NCI-H524 (cell line): ENCODE measurements at regions not wholly inside any gene's neighbourhood (a gene's known extent, or its start where the extent isn't known, plus 50 kb on each side); places are given as distances from the start of the nearest gene placed in this dataset.

Experiments used
- DNase-seq, 2 experiments: peaks; one replicate each; lab custom pipeline; 2025; lab: John Stamatoyannopoulos, UW

DNA sequence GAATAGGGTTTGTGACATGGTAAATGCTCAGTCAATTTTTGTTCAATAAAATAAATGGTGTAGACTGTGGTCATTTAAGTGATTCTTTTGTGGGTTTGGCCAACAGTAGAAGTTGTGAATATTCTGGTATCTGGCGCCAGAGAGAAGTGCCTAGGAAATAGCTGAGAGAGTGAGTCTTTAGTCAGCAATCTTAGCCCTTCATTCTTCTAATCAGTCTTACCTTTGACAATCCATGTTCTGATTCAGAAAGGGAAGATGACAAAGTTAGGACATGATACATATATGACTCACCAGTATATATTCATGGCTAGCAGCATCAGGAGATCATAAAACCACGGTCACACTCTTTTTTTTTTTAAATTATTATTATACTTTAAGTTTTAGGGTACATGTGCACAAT is 141.8 kb upstream of the PCDH18 start:
- DNase-seq: no peak

GRCh38 chr4:137668885-137669545 is 136.7 kb upstream of the PCDH18 start:
- no peak for DNase-seq

DNA sequence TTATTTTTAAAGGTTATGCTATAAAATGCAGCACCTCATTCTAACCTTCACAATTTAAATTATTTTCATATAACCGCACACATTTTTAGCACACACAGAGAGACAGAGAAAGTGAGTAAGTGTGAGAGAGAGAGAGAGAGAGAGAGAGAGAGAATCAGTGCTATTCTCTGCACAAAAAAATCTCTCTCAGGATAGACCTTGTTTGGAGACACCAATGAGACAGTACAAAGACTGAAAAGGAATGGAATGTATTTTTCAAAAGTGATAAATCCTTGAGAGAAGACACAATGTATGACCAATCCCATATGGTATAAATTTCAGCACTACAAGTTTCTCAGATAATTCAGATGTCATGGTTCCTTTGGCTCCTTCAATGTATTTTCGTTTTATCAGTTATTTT is 132.1 kb upstream of the PCDH18 start:
- DNase-seq: no peak

DNA sequence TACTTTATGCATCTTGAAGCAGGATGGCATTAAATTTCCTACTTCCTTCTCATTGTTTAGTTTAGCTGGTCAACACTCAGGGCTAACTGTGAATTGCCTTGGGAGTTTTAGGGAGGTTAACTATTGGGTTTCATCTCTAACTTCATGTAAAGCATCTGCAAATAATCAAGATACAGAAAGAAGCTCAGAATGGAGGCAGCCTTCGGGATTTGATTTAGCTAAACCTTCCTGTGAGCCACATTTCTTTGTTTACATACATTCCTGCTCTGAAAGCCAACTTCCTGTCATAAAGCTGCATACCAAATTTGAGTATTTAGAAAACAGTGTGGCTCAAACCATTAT is 131.7 kb upstream of the PCDH18 start:
- DNase-seq: no peak

DNA sequence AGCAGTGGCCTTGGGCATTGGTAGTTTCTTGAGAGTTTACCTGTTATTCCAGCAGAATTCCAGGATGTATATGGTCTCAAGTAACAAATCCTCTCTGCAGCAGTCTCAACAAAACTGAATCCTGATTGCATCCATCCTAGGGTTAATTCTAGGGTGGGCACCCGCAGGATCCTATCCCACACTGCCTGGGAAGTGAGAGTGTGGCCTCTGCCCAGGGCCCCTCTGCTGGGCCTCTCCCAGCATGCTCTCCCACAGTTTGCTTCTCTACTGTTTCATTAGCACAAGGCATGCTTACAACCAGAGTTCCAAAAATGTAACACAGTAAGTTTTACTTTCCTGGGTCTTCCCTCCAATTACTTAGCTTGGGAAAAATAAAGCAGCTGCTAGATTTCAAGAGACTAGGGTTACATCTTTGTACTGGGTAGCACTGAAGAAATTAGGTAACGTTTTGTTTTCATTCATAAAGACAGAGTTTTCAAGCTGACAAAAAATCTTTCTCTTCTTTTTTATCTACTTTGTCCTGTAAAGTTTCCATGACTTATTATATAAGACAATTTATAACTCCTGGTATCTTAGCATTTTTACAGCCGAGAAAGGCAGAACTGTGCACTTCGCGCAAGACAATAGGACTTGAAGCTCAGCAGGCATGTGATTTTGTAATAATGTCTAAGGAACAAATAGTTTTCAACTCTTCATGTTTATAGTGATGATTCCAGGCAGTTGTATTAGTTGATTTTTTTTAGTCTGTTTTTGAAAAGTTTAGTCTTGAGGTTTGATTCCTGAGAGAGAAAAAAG is 131.2 kb upstream of the PCDH18 start:
- DNase-seq: no peak

DNA sequence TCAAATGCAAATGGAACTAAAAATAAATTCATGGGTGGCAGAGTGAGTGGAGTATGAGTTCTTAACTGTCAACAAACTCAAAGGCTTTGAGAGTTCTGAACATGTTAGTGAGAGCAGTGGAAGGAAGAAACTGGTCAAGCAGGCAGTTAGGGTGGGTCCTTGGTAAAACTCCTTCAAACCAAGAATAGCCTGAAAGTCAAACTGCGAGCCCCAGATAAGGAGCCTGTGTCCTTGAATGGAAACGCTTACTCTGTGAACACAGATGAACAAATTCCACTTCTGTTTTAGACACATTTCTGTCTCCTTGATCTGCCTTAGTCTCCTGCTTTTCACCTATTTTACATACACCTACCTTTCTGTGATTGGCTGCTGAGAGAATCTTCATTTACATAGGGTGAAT is 129.4 kb upstream of the PCDH18 start:
- DNase-seq: no peak

- no peak for DNase-seq
Observed at GRCh38 chr4:137660211-137660610, 127.9 kb upstream of the PCDH18 start.

DNA sequence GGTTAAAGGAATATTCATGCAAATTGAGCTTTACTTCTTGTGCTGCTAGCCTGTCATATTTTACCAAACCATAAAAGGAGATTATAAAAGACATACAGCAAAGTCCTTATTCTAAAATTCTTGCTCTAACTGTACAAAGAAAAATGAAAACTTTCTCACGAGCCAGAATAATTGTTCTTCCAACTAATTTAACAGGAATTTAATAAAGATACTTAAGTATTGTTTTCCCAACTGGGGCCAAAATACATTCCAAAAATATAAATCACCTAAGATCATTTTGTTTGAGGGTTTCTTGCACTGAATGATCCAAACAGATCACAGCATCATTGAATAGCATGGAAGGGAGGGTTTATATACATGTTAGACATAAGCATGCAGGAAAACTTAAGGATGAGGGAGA is 127.1 kb upstream of the PCDH18 start:
- no peak for DNase-seq

GRCh38 chr4:137656661-137657060 is 124.4 kb upstream of the PCDH18 start:
- no peak for DNase-seq

GRCh38 chr4:137655302-137655701 is 123.0 kb upstream of the PCDH18 start:
- DNase-seq: no peak

GRCh38 chr4:137651128-137651527 is 118.8 kb upstream of the PCDH18 start:
- no peak for DNase-seq

GRCh38 chr4:137649711-137650450 is 117.6 kb upstream of the PCDH18 start:
- no peak for DNase-seq

DNA sequence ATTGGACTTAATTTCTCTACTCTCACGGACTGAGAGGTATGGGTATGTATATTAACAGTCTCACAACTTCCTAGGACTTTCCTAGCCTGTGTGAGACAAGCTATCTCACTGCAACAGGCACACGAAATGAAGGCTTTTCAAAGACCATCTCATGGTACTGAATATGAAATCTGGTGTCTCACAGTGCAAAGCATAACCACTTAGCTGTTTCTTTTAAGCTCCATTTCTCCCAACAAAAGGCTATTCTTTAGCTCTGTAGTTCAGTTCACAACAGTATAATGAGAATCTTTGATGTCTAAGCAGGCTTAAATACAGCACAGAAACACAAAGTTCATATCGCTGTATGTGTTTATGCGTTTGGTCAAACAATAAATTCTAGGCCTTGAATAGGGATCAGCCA is 116.2 kb upstream of the PCDH18 start:
- DNase-seq: no peak

- no peak for DNase-seq
Observed at GRCh38 chr4:137647375-137647774, 115.1 kb upstream of the PCDH18 start.

DNA sequence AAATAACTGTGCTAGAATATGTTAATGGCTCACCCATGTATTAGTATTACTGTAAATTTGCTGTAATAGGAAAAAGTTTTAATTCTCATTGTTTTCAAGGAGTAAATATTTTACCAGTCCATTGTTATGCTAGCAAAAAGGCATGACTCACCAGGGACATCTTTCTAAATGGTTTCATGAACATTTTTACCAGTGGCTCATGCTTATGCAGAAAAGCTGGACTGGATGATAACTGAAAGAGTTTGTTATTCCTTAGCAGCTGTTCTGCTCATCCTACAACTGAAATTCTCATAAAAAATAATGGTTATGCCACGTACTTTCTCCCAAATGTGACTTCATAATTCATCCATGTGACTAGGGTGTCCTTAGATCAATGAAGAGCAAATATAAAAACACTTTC is 111.9 kb upstream of the PCDH18 start:
- DNase-seq: no peak

GRCh38 chr4:137641544-137641943 is 109.2 kb upstream of the PCDH18 start:
- no peak for DNase-seq

GRCh38 chr4:137640838-137641158 is 108.5 kb upstream of the PCDH18 start:
- no peak for DNase-seq

DNA sequence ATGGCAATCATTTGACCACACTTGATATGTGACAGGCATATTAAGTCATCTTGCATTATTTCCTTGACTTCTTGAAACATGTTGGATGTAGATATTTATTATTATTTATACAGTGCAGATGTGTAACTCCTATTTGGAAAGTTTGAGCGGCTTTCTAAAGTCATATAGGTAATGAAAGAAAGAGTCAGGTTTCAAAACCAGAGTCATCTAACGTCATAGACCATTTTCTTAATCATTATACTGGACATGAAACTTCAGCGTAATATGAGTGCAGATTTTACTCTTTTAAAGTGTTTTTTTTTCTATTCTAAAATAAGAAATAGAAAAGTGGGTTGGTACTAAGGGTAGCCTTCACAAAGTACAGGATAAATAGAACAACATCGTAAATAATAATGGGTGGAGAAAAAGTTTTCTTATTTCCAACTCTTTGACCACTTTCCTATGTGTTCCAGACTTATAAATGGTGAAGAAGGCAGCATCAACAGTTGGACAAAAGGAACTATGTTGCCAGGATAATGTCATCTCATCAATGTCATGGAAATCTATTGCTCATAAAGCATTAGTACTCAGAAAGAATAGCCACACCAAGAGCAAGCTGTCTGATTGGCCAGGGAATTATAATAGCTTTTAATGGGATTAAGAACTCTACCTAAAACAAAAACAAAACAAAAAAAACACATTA is 108.0 kb upstream of the PCDH18 start:
- DNase-seq: no peak

DNA sequence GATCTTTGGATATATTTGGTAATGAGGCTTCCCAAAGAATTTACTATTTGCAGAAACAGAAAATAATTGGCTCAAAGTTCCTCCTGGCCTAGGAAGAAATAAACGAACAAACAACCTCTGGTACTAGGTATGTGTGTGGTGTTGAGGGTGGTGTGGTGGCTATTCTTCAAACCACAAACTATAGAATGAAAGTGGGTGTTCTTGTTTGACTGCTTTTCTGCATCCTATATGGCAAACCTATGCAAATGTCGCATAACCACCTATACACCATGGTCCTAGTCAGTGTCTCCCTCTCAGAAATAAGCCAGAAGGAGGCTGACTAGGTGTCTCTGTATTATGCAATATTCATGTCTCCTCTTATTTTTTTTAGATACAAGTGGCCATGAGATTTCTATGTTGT is 106.6 kb upstream of the PCDH18 start:
- no peak for DNase-seq

DNA sequence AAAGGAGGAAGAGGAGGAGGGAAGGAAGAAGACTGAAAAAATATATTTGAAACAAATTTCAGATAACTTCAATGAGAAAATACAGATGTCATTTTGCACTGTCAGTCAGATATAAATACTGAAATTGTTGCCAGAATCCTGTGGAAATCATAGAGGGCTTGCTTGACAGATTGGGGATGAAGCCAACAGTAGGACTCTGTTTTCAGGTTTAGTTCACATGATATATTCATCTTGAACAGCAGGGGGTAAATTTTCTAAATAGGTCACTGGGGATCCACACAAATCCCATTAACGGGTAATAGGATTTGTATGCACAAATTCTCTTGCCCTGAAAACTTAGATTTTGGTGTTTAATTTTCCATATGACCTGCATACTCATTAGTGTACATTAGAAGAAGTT is 103.3 kb upstream of the PCDH18 start:
- DNase-seq: peak; percentile 39 to 82

DNA sequence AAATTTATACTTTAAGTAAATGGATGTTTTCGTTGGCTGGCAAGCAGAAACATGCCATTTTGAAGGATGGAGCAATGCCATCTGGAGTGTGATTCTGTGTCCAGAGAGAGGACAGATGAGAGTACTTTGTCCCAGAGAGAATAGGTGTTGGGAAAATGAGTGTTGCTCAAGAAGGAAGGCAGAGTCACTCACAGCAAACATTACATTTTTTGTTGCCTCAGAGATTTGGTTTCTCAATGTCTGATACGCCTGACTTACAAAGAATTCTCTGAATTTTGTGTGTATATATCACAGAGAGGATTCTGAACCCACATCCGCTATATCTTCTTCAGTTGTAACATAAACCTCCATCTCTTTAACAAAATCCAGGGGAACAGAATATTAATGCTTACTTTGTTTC is 102.8 kb upstream of the PCDH18 start:
- peak; percentile 1 to 48 for DNase-seq

DNA sequence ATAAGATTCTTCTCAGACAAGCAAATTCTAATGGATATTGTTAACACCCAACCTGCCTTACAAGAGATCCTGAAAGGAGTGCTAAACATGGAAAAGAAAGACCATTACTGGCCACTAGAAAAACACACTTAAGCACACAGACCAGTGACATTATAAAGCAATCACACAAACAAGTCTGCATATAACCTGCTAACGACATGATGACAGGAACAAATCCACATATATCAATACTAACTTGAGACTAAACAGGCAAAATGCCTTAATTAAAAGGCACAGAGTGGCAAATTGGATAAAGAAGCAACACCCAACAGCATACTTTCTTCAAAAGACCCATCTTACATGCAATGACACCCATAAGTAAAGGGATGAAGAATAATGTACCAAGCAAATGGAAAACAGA is 100.5 kb upstream of the PCDH18 start:
- no peak for DNase-seq

- DNase-seq: no peak
Observed at GRCh38 chr4:137631605-137632004, 99.3 kb upstream of the PCDH18 start.
